ENCODE measurements at regions not wholly inside any gene's neighbourhood (a gene's known extent, or its start where the extent isn't known, plus 50 kb on each side); places are given as distances from the start of the nearest gene placed in this dataset.
"Not testable (repeated sequence)": the region's sequence is repeated elsewhere in the genome, so short reads cannot be mapped to it uniquely, and the experiment has no call there.

DNA sequence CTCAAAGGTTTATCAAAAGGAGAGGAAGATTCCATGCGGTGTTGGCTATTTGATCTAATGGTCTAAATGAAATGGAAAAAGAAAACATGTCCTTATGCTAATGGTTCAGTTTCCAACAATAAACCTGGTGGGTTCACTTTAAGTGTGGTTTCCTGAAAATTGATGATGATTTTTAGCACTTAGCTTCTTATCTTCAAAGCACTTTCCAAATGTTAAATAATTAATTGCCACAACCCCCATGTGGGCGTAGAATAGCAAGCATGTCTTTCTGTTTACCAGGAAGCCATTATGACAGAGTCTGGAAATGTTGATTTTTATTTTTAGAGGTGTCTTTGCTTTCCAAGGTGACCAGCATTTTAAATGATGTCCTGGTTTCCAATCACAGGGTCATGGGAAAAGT lies 134.8 kb upstream of the SLC4A4 start:
- no peak for FAIRE-seq
- DNase-seq (ENCODE audit: low spot score in 2 of 2) = no peak

DNA sequence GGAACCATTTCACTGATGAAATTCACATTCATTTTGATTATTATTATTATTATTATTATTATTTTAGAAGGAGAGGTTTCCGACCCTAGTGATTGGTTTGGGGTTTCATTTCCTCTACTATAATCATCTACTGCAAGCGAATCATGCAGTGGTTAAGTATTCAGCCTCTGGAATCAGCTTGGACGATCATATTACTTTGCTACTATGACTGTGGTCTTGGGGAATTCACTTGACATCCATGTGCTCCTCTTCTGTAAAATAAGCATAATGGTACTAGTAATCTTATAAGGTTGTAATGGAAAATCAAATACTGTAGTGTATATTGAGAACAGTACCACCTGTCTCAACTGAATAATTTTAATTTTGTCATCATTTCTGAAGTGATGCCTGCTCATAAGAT lies 132.1 kb upstream of the SLC4A4 start:
- no peak for DNase-seq (ENCODE audit: low spot score in 2 of 2)
- no peak for FAIRE-seq

DNA sequence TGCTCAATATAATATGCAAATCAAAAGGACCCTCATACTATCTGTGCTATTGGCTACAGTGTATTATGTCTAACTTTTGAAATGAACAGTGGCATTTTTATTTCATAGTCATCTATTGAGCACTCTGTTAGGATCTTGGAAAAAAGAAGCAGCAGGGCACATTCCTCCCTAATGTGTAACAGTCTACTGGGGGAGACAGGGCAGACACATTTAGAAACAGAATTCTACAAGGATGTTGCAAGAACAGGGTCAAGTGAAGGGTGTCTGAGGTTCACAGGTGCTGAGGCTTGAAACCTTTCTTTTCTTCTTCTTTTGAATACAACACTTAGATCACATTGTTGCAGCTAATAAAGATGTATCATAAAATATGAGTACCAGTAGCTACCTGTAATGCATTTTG lies 129.7 kb upstream of the SLC4A4 start:
- no peak for FAIRE-seq
- DNase-seq (ENCODE audit: low spot score in 2 of 2) = no peak

DNA sequence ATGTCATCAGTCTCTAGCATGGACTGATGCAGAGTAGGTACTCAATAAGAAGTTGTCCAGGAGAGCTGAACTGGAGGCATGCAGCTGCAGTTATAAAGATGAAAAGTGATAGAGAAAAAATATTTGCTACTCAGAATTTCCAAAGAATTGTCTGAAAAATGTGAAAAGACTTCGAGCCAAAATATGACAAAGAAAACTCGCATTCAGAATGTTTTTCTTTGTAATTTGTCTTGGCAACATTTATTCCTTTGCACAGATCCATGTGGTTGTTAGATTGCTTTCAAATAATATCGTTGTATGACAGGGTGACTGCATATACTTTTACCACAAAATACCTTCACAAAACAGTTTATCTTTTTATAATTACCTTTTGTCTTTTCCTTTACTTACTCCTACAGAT lies 128.0 kb upstream of the SLC4A4 start:
- no peak for FAIRE-seq
- DNase-seq (ENCODE audit: low spot score in 2 of 2) = no peak

DNA sequence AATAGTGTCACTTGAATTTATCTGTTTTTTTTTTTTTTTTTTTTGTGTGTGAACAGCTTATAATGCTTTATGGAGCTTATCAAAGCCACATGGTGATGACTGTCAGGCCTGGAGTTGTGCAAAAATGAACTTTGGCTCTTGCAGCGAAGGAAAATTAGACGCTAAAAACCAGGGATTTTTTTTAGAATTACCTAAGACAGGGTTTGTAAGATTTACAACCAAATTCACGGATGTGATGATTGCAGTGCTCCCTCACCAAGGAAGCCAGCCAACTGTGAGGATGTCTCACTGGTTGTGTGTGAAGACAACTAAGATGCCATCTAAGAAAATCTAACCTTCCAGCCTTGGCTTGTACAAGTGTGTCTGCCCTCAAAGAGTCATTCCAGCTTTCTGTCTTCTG lies 127.1 kb upstream of the SLC4A4 start:
- FAIRE-seq = no peak

DNA sequence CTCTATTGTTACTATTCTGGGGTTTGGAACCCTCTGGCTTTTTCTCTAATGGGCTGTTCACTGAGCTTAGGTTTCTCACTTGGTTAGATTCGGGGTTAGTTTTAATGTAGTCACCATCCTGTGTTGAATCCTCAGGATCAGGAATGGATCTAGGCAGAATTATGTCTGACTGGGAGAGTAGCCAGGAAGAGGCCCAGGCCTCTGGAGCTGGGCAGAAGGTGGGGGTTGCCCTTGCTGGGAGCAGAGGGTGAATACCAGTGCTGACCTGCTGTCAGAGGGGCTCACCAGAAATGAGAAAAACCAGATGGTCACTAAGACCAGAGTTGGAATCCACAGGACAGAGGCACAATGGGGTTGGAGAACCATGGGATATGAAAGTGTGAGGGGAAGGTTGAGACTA lies 126.6 kb upstream of the SLC4A4 start:
- DNase-seq (ENCODE audit: low spot score in 2 of 2) (no peak), FAIRE-seq (no peak)

More for the DNA sequence above, 127.1 kb upstream of the SLC4A4 start:
- DNase-seq (ENCODE audit: low spot score in 2 of 2) = no peak

DNA sequence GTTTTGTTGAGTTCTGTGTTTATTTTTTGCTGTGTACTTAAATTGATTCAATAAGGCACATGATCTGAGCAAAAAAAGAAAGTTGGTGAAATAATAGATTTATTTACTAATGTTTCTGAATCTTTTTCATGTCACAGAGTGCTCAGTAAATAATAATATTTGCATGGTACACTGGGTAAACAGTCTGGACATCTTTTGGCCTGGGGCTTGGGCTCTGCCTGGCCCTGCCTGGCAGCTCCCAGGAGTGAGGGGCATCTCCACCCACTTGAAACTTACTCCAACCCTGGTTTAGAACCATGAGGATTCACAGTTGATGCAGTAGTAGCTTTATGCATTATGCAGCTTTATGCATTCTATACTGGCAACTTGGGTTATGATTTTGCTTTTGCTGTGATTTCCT lies 124.2 kb upstream of the SLC4A4 start:
- no peak for FAIRE-seq
- no peak for DNase-seq (ENCODE audit: low spot score in 2 of 2)

DNA sequence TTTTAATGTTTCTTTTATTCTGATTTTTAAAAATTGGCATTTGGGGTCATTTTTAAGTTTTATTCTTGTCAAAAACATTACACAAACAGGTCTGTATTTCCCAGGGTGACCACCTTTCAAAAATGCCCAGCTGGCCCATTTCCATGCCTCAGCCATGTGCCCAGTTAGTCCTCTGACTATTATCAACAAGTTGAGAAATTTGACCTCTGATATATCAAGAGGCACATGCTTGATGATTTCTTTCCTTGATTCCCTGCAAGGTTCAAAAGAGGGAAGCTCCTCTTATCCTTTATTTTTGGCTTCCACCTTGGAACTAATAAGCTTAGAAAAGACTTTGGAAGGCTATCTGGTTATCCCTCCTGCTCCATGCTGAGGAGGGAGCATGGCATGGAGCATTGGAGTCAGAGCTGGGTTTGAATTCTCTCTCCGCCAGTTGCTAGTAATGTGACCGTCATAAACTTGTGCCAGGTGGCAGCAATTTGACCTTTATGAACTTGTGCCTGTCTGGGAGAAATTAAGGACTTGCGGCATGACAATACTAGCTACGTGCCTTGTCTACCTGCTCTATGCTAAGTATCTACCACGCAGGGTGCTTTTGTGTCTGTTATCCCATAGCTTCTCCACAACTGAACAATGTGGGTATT lies 122.4 kb upstream of the SLC4A4 start:
- FAIRE-seq = no peak
- DNase-seq (ENCODE audit: low spot score in 2 of 2) = no peak

DNA sequence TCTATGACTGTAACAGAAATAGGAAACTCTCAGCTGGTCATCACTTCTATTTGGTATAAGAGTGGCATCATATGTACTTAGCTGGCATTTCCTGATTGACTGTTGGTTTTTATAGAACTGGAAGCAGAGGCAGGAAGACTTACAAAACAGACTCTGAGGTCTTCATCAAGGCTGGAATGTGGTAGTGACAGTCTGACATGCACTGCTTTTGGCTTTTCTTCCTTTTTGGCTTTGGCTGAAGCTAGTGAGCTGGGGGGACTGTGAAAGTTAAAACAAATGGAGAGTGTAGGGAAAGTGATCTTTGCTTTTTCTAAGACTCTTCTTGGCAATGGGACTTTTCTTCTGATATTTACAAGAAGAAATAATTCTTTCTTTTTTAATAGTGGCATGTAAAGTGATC lies 121.1 kb upstream of the SLC4A4 start:
- FAIRE-seq (no peak), DNase-seq (ENCODE audit: low spot score in 2 of 2) (no peak)

DNA sequence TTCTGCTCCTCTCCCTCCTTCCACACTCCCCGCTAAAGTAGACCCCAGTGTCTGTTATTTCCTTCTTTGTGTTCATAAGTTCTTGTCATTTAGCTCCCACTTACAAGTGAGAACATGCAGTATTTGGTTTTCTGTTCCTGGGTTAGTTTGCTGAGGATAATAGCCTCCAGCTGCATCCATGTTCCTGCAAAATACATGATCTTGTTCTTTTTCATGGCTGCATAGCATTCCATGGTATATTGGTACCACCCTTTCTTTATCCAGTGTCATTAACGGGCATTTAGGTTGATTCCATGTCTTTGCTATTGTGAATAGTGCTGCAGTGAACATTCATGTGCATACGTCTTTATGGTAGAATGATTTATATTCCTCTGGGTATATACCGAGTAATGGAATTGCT lies 118.0 kb upstream of the SLC4A4 start:
- not testable (repeated sequence) for DNase-seq (ENCODE audit: low spot score in 2 of 2); FAIRE-seq

DNA sequence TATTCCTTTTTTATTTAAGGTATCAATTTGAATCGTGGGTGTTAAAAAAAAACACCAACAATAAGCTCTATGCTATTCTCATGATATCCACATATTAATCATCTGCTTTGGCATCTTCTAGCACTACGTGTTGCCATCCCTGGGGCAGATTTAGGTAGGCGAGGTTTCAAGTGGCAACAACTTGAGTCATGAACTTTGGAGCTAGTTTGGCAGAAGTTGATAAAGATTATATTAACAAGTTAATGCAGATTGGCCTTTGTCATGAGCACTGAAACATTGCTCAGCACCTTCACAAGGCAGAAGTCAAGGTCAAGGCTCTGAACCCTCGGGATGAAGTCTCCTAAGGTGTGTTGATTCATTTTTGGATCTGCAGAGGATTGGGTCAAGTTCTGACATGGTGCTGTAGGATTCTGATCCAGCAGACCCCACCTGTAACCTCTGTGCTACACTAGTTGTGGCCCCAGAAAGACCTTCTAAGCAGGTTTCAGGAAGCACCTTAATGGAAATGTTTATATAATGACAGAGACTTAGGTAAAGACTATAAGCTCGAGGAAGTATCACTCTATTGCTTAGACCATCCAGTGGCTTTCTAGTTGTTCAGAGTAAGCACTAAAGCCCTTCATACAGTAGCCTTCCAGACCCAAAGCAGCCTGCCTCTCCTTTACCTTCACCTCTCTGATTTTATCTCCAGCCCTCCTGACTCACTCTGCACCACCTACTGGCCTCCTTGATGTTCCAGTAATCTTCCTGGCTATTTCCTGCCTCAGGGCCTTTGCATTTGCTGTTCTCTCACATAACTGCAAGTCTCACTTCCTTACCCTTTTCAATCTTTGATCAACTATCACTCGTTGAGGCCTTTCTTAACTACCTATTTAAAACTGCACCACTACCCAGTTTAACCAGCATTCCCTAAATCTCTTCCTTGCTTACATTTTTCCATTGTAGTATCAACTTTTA lies 117.0 kb upstream of the SLC4A4 start:
- no peak for FAIRE-seq
- no peak for DNase-seq (ENCODE audit: low spot score in 2 of 2)

DNA sequence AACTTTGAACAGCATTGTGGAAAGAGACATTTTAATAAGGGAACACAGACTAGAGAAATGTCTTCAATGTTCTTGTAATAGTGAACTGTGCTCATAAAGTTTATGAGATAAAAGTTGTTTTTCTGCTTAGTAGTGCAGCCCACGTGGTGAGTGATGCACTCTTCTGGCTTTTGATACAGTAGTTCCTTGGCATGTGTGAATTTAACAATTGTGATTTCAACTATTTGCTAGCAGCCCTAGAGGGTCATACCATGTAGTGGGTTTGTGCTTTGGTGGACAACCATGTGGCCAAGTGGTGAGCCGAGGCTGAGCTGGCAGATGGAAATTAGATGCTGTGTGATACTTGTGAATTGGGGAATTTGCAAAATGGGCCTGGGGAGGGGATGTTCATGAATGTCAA lies 116.2 kb upstream of the SLC4A4 start:
- no peak for FAIRE-seq

DNA sequence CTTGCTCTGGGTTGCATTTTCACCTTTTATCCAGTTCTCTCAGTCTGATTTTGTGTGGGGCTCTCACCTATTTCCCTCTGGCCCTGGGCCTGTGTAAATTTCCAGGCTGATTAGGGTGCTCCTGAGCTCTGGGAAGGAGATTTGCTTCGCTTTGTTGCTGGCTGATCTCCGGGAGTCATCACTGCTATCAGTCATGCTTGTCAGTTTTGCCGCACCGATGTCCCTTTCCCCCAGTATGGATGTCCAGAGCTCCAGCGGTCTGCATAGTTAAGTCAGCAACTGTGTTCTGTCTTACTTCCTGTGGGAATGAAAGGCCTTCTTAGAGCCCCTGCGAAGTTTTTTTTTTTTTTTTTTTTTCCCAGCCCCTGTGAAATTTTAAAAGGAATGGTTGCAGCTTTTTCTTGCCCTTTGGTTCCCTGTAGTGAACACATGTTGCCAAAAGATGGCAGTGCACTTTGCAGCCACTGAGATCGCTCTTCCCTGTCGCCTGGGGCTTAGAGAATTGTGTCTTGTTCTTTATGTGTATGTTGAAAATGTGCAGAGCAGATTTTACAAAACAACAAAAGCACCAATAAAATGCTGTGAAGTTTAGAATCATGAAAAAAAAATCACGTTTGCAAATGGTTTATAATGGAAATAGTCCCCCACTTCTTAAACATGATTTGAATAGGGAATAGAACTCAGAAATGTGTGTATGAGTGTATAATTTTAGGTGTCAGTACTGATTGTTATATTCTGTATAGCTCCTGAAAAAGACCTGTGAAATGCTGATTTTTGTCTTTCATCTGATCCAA lies 109.1 kb upstream of the SLC4A4 start:
- DNase-seq (ENCODE audit: low spot score in 2 of 2) = peak; percentile 25 to 66
- no peak for FAIRE-seq

More for the DNA sequence above, 116.2 kb upstream of the SLC4A4 start:
- DNase-seq (ENCODE audit: low spot score in 2 of 2) = no peak

DNA sequence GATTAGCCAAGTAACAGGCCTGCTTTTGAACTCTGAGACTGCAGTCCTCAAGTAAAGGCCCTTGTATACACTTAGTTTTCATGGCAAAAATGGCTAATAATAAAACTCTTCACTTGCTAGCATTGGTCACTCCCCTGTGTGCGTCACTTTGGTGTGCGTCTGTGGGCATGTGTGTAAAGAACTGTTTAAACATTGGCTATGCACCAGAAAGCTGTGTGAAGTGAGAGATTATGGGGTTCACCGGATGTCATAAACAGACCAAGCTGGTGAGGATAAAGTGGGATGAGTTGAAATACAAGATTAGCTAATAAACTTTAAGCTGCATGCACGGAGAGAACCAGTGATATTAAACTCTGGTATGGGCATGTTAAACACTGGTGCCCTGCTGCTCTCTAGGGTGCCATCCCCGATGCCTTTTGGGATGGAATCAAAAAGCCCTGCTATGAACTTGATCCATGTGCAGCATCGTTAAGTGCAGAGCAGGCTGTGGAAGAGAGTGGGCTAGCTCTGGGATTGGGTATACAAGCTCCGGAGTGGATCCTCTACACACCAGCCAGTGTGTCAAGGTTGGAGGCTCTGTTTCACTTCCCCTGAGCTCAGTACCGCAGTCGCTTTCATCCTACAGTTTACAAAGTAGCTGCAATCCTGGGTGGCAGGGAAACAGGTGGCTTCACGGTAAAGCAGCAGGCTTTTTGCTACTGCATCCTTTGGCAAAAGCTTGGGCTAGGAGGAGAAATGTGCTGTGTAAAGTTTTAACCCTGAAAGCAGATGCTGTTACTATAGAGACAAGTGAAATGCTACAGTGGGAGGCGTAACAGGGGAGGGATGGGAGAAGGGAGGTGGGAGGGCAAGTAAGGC lies 108.3 kb upstream of the SLC4A4 start:
- DNase-seq (ENCODE audit: low spot score in 2 of 2) (no peak), FAIRE-seq (no peak)

DNA sequence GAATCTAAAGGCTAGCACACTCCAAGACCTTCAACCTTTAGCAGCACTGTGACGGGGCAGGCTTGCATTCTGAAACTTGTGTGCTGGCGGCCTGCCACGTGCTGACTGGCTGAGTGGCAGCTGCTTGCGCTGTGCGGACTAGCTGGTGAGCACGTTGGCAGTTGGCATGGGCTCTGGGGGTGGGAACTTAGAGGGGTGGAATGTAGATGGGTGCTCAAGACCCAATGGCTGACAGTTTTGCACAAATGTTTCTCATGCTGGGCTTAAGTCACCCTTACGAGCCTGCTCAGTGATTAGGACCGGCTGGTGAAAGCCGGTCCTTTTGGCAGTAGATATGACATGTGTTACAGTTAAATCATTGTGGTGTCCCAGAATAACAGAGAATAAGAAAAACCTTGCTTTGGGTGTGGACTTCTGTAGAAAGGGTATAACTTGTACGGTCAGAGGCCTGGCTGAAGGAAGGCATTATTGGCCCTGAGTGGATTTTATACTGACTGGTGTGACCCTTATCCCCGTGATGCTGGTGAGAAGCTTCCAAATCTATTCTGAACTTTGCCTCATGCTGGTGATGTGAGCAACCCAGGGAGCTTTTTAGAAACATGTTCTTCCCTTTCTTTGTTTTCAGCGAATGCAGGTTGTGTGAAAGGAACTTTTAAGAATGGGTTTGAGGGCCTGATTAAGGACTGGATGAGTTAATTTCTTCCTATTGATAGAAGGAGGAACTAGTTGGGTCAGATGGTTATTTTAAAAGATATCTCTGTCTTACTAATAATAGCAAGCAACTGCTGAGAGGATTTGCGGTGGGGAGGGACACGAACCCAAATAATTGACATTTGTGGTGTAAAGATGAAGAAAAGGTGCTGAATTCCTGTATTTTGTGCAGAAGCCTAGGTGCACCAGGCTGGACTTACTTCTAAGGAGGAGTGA lies 107.4 kb upstream of the SLC4A4 start:
- FAIRE-seq (no peak), DNase-seq (ENCODE audit: low spot score in 2 of 2) (peak in 1 of 2 donors; percentile 40)

DNA sequence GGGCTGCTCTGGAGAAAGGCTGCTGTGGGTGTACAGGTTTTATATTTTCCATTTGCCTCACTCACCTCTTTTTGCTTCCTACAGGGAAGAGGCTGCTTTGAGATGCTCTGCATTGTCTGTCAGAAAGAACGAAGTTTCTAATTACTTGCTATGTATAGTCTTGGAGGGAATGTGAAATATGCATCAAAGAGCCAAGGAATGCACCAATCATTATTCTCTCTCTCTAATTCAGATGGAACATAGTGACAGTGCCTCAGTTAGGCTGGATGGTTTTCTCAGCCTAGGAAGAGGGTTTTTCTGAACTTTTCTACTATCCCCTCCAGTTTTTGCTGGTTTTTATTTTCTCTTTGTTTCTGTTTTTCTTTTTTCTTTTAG lies 106.8 kb upstream of the SLC4A4 start:
- FAIRE-seq = no peak

DNA sequence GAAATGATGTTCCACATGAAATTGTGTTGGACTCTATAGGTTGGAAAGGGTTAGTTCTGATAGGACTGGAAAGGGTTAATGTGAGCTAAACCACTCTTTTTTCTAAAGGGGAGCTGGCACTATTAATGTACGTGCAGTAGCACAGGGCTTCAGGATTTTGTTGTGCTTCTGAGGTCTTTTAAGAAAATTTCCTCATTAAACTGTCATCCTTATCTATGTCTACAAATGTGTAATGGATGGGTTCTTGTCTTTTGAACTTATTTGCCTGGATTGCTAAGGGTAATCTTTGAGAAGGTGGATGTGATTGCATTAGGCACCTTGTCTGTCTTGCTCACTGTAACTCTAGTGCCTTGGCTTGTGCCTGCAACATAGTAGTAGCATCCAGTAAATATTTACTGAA lies 106.0 kb upstream of the SLC4A4 start:
- no peak for DNase-seq (ENCODE audit: low spot score in 2 of 2)
- FAIRE-seq = no peak

More for the DNA sequence above, 106.8 kb upstream of the SLC4A4 start:
- DNase-seq (ENCODE audit: low spot score in 2 of 2) = no peak

DNA sequence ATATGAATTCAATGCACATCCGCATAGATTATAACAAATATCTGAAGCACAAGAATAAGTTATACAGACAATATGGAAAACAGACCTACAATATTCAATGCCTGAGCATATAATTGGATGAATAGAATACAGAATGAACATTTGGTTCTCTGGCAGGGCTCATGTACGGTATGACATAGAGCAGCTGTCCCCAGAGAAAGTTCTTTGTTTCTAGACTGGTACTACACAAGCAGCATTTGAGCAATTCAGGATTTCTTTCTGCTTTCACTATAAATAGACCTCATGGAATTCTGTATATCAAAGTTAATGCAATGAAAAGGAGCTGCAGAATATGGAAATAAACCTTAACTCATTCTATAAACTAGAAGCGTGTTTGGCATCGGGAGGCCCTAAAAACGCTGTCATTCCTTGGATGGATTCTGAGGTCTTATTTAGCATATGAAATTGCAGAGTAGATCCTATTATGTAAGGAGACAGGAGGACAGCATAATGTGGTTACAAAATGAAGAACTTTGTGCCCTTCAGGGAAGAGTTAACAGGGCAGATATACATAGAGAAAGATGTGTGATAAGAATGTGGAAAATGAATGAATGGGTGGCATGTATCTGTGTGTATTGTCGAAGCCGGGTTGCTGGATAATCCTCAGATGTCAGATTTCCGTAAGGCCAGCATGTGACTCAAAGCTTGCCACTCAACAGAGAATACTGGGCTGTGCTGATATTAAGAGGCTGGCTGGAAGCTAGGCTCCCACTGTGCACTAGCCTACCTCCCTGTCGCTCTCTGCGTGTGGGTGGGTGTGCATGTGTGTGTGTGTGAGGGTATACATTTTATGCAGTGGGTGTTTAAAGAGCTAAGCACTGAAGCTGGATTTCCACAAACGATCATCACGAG lies 103.3 kb upstream of the SLC4A4 start:
- no peak for FAIRE-seq
- DNase-seq (ENCODE audit: low spot score in 2 of 2) = no peak

All from frontal cortex (tissue), 3 donors.